ENCODE measurements at regions not wholly inside any gene's neighbourhood (a gene's known extent, or its start where the extent isn't known, plus 50 kb on each side); places are given as distances from the start of the nearest gene placed in this dataset.

DNA sequence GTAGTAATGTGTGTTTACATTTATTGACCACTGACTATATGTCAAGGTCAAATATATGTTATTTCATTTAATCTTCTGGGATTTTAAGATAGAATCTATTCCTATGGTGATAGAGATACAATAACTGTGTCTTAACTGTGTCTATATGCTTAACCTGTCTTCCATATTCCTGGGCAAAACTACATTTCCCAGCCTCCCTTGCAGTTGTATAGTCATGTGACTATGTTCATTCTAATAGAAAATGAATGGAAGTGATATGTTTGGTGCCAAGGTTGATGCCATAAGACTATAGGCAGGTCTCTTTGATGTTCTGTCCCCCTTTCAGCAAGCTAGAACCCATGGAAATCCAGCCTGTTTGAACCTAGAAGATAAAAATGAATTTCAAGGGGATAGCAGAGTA lies 258.8 kb upstream of the PDZRN3 start:
- Histone ChIP-seq H3K27ac (ENCODE audit: insufficient read depth in 1 of 2, low read depth in 1 of 2, low read length in 2 of 2, poor library complexity in 1 of 2, severe bottlenecking in 2 of 2) (no peak overlapping the region), H3K4me3 (ENCODE audit: control insufficient read depth in 1 of 7, extremely low read depth in 1 of 7, insufficient read depth in 4 of 7, low read depth in 2 of 7, low read length in 6 of 7) (no peak overlapping the region)

DNA sequence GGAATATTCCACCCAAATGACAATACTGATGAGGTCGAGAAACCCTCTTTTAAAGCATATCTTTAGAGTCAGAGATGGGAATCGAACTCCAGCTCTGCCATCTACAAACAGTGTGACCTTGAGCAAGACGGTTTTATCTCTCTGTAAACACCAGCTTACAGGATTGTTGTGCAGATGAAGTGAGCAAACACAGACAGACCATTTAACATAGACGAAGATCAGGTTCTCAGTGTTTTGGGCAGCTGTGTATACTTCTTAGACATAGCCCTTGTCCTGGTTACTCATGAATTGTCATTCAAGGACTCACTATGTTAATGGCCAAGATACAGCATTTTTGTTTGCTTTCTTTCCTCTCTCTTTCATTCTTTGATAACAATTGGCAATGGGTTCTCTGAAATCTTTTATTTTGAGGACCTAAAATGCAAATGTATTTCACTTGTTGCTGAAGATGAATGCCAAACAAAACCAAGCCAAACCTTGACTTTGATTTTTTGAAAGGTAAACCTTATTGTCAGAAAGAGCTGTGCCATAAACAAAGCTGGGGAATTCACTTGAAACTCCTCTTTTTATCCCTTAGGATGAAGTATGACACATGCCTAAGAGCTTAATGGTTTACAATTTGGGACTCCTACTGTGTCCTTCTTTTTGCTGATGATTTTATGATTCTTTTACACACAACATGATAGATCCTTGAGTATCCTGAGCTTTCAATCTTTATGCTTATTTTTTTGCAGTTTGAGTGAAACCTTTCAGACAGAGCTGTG lies 250.0 kb upstream of the PDZRN3 start:
- POLR2A ChIA-PET, result no interaction called here
- Histone ChIP-seq H3K27me3 (replicated peaks in 2 of 5; ENCODE audit: control insufficient read depth in 4 of 5, insufficient read depth in 5 of 5, low read length in 4 of 5) (no peaks in the 10 kb centered on the region), H3K27ac (ENCODE audit: insufficient read depth in 1 of 2, low read depth in 1 of 2, low read length in 2 of 2, poor library complexity in 1 of 2, severe bottlenecking in 2 of 2) (no peak overlapping the region), H3K9me3 (ENCODE audit: control extremely low read depth in 1 of 5, control insufficient read depth in 4 of 5, insufficient read depth in 2 of 5, low read depth in 1 of 5, low read length in 4 of 5) (peaks cover 0 to 1% (median 0%) of the 10 kb centered on the region in 5 experiments), H3K4me1 (ENCODE audit: control extremely low read depth in 1 of 4, control insufficient read depth in 4 of 4, insufficient read depth in 4 of 4, low read length in 3 of 4) (no peaks in the 10 kb centered on the region), H3K36me3 (ENCODE audit: control insufficient read depth in 4 of 4, insufficient read depth in 4 of 4, low read length in 3 of 4) (no peaks in the 10 kb centered on the region), H3K4me3 (ENCODE audit: control insufficient read depth in 1 of 7, extremely low read depth in 1 of 7, insufficient read depth in 4 of 7, low read depth in 2 of 7, low read length in 6 of 7) (no peak overlapping the region)
- no peak for DNase-seq
- CTCF ChIA-PET, result no interaction called here
- WGBS (ENCODE audit: insufficient coverage), result 81% methylated on average over 3 of the region's 4 CpGs

More for the DNA sequence above, 258.8 kb upstream of the PDZRN3 start:
- no peaks in the 10 kb centered on the region for H3K4me1 ChIP-seq (ENCODE audit: control extremely low read depth in 1 of 4, control insufficient read depth in 4 of 4, insufficient read depth in 4 of 4, low read length in 3 of 4)
- no peaks in the 10 kb centered on the region for H3K36me3 ChIP-seq (ENCODE audit: control insufficient read depth in 4 of 4, insufficient read depth in 4 of 4, low read length in 3 of 4)
- ChIA-PET POLR2A (interaction anchor here (0.6 kb wide), 1 partner anchor 226 kb away, joined by 5 read pairs; no protein-coding TSS in a partner anchor), CTCF (no interaction called here)
- no peak for DNase-seq
- H3K9me3 ChIP-seq (ENCODE audit: control extremely low read depth in 1 of 5, control insufficient read depth in 4 of 5, insufficient read depth in 2 of 5, low read depth in 1 of 5, low read length in 4 of 5), result peaks cover 0 to 1% (median 0%) of the 10 kb centered on the region in 5 experiments
- H3K27me3 ChIP-seq (replicated peaks in 2 of 5; ENCODE audit: control insufficient read depth in 4 of 5, insufficient read depth in 5 of 5, low read length in 4 of 5), result no peaks in the 10 kb centered on the region

DNA sequence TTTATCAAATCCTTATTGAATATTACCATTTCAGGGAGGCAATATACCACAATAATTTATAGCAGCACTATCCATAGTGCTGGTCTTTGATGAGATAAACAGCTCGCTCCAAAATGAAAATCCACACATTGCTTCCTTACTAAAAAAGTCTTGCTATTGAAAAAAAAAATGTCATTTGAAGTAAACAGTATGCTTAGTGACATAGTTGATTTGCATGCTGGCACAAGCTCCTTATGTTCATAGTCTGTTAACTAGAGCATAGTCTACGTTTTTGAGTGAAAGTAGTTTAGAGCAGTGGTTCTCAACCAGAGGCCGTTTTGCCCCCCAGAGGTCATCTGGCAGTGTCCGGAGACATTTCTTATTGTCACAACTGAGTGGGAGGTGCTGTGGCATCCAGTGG lies 249.4 kb upstream of the PDZRN3 start:
- no peak for DNase-seq
- H3K36me3 ChIP-seq (ENCODE audit: control insufficient read depth in 4 of 4, insufficient read depth in 4 of 4, low read length in 3 of 4), result no peaks in the 10 kb centered on the region
- CTCF ChIA-PET, result no interaction called here
- H3K9me3 ChIP-seq (ENCODE audit: control extremely low read depth in 1 of 5, control insufficient read depth in 4 of 5, insufficient read depth in 2 of 5, low read depth in 1 of 5, low read length in 4 of 5), result peaks cover 0 to 1% (median 0%) of the 10 kb centered on the region in 5 experiments
- no peak overlapping the region for H3K27ac ChIP-seq (ENCODE audit: insufficient read depth in 1 of 2, low read depth in 1 of 2, low read length in 2 of 2, poor library complexity in 1 of 2, severe bottlenecking in 2 of 2)
- no peaks in the 10 kb centered on the region for H3K27me3 ChIP-seq (replicated peaks in 2 of 5; ENCODE audit: control insufficient read depth in 4 of 5, insufficient read depth in 5 of 5, low read length in 4 of 5)
- H3K4me1 ChIP-seq (ENCODE audit: control extremely low read depth in 1 of 4, control insufficient read depth in 4 of 4, insufficient read depth in 4 of 4, low read length in 3 of 4), result no peaks in the 10 kb centered on the region
- POLR2A ChIA-PET, result no interaction called here
- H3K4me3 ChIP-seq (ENCODE audit: control insufficient read depth in 1 of 7, extremely low read depth in 1 of 7, insufficient read depth in 4 of 7, low read depth in 2 of 7, low read length in 6 of 7), result no peak overlapping the region
- WGBS (ENCODE audit: insufficient coverage), result 79% methylated on average over 3 of the region's 4 CpGs

DNA sequence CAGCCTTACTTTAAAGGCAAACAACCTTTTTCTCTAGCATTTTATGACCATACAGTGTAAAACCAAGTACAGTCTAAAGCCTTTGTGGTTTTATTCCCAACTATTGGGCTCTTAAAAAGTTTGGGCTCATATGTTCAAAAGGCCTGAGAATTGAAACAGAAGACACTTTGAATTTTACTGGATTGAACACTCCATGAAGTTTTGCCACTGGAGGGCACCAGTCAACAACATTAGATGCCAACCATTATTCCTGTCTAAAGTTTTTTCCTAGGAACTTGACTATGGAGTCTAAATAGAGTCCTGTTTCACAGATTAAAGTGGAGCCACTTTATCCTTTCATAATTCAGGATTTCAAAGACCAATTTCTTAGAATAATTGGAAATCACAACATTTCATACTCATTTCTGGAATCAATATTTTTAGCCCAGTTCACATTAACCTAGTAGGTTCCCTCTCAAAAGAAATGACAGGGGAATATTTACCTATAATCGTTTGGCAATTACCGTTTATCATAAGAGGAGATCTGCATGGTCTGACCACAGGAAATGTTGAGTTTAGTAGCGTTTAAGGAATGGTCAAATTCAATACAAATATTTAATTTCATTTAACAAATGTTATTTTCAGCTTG lies 244.1 kb upstream of the PDZRN3 start:
- Histone ChIP-seq H3K4me1 (ENCODE audit: control extremely low read depth in 1 of 4, control insufficient read depth in 4 of 4, insufficient read depth in 4 of 4, low read length in 3 of 4) (no peaks in the 10 kb centered on the region), H3K36me3 (ENCODE audit: control insufficient read depth in 4 of 4, insufficient read depth in 4 of 4, low read length in 3 of 4) (no peaks in the 10 kb centered on the region), H3K4me3 (ENCODE audit: control insufficient read depth in 1 of 7, extremely low read depth in 1 of 7, insufficient read depth in 4 of 7, low read depth in 2 of 7, low read length in 6 of 7) (no peak overlapping the region), H3K27ac (ENCODE audit: insufficient read depth in 1 of 2, low read depth in 1 of 2, low read length in 2 of 2, poor library complexity in 1 of 2, severe bottlenecking in 2 of 2) (no peak overlapping the region), H3K27me3 (replicated peaks in 2 of 5; ENCODE audit: control insufficient read depth in 4 of 5, insufficient read depth in 5 of 5, low read length in 4 of 5) (no peaks in the 10 kb centered on the region), H3K9me3 (ENCODE audit: control extremely low read depth in 1 of 5, control insufficient read depth in 4 of 5, insufficient read depth in 2 of 5, low read depth in 1 of 5, low read length in 4 of 5) (no peaks in the 10 kb centered on the region)
- ChIA-PET CTCF (interaction anchor here (1.4 kb wide), 1 partner anchor 10 kb away, joined by 4 read pairs; no protein-coding TSS in a partner anchor), POLR2A (no interaction called here)
- WGBS (ENCODE audit: insufficient coverage), result no CpG with 5 or more reads among the region's 3 CpGs
- DNase-seq, result no peak

DNA sequence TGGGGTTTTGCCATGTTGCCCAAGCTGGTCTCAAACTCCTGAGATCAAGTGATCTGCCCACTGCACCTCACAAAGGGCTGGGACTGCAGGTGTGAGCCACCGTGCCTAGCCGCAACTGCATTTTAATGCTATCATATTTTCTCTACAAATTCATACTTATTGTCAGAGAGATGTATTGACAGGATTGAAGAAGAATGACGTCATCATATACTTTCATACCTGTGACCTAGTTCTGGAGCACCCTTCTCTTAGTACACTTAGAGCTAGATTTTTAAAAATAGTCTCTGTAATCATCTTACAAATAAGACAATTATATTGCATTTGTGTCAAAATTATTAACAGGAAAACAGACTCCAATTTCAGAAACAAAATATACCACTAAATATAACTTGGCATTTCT lies 242.8 kb upstream of the PDZRN3 start:
- WGBS (ENCODE audit: insufficient coverage), result no CpG with 5 or more reads among the region's 3 CpGs
- H3K27me3 ChIP-seq (replicated peaks in 2 of 5; ENCODE audit: control insufficient read depth in 4 of 5, insufficient read depth in 5 of 5, low read length in 4 of 5), result no peaks in the 10 kb centered on the region
- H3K9me3 ChIP-seq (ENCODE audit: control extremely low read depth in 1 of 5, control insufficient read depth in 4 of 5, insufficient read depth in 2 of 5, low read depth in 1 of 5, low read length in 4 of 5), result no peaks in the 10 kb centered on the region
- DNase-seq, result no peak
- H3K27ac ChIP-seq (ENCODE audit: insufficient read depth in 1 of 2, low read depth in 1 of 2, low read length in 2 of 2, poor library complexity in 1 of 2, severe bottlenecking in 2 of 2), result no peak overlapping the region
- POLR2A ChIA-PET, result no interaction called here
- CTCF ChIA-PET, result interaction anchor here (1.4 kb wide), 1 partner anchor 11 kb away, joined by 4 read pairs; no protein-coding TSS in a partner anchor
- no peak overlapping the region for H3K4me3 ChIP-seq (ENCODE audit: control insufficient read depth in 1 of 7, extremely low read depth in 1 of 7, insufficient read depth in 4 of 7, low read depth in 2 of 7, low read length in 6 of 7)
- no peaks in the 10 kb centered on the region for H3K36me3 ChIP-seq (ENCODE audit: control insufficient read depth in 4 of 4, insufficient read depth in 4 of 4, low read length in 3 of 4)
- H3K4me1 ChIP-seq (ENCODE audit: control extremely low read depth in 1 of 4, control insufficient read depth in 4 of 4, insufficient read depth in 4 of 4, low read length in 3 of 4), result no peaks in the 10 kb centered on the region

DNA sequence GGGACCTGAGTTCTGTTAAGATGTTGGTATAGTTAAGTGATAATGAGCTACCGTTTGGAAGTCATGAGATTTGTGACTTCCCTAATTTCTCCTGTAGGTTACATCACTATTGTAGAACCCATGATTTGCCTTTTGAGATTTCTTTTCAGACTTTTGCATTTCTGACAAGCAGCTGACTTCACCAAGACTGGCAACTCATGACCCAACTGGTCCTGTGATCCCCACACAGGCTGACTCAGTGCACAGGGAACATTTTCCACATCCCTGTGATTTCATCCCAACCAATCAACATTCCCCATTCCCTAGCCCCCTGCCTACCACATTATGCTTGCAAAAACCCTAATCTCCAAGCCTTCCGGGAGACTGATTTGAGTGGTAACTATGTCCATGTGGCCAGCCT lies 242.1 kb upstream of the PDZRN3 start:
- ChIA-PET CTCF (no interaction called here), POLR2A (no interaction called here)
- no peaks in the 10 kb centered on the region for H3K36me3 ChIP-seq (ENCODE audit: control insufficient read depth in 4 of 4, insufficient read depth in 4 of 4, low read length in 3 of 4)
- H3K4me3 ChIP-seq (ENCODE audit: control insufficient read depth in 1 of 7, extremely low read depth in 1 of 7, insufficient read depth in 4 of 7, low read depth in 2 of 7, low read length in 6 of 7), result no peak overlapping the region
- DNase-seq, result no peak
- no peak overlapping the region for H3K27ac ChIP-seq (ENCODE audit: insufficient read depth in 1 of 2, low read depth in 1 of 2, low read length in 2 of 2, poor library complexity in 1 of 2, severe bottlenecking in 2 of 2)
- no peaks in the 10 kb centered on the region for H3K4me1 ChIP-seq (ENCODE audit: control extremely low read depth in 1 of 4, control insufficient read depth in 4 of 4, insufficient read depth in 4 of 4, low read length in 3 of 4)
- H3K9me3 ChIP-seq (ENCODE audit: control extremely low read depth in 1 of 5, control insufficient read depth in 4 of 5, insufficient read depth in 2 of 5, low read depth in 1 of 5, low read length in 4 of 5), result no peaks in the 10 kb centered on the region
- 100% methylated on average over 1 of the region's 2 CpGs for WGBS (ENCODE audit: insufficient coverage)
- H3K27me3 ChIP-seq (replicated peaks in 2 of 5; ENCODE audit: control insufficient read depth in 4 of 5, insufficient read depth in 5 of 5, low read length in 4 of 5), result no peaks in the 10 kb centered on the region

DNA sequence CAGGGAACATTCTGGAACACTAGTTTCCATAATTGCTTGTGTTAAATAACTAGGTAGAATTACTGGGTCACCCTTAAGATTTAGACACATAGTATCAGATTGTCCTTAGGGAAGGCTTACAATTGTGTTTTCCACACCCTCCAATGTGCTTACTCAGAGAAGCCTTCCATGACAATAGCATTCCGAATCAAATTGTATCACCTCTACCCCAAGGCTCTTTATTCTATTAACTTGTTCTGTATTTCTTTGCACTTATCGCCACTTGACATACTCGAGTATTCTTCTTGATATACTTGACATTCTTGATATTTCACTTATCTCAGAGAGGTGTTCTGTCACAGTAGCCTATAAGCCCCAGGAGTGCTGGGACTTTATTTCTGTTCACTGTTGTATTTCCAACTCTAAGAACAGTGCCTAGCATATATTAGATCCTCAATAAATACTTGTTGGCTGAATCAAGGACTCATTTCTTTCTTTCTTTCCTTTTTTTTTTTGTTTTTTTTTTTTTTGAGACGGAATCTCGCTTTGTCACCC lies 238.9 kb upstream of the PDZRN3 start:
- Histone ChIP-seq H3K4me3 (ENCODE audit: control insufficient read depth in 1 of 7, extremely low read depth in 1 of 7, insufficient read depth in 4 of 7, low read depth in 2 of 7, low read length in 6 of 7) (no peak overlapping the region), H3K36me3 (ENCODE audit: control insufficient read depth in 4 of 4, insufficient read depth in 4 of 4, low read length in 3 of 4) (no peaks in the 10 kb centered on the region), H3K27ac (ENCODE audit: insufficient read depth in 1 of 2, low read depth in 1 of 2, low read length in 2 of 2, poor library complexity in 1 of 2, severe bottlenecking in 2 of 2) (no peak overlapping the region), H3K9me3 (ENCODE audit: control extremely low read depth in 1 of 5, control insufficient read depth in 4 of 5, insufficient read depth in 2 of 5, low read depth in 1 of 5, low read length in 4 of 5) (no peaks in the 10 kb centered on the region), H3K27me3 (replicated peaks in 2 of 5; ENCODE audit: control insufficient read depth in 4 of 5, insufficient read depth in 5 of 5, low read length in 4 of 5) (no peaks in the 10 kb centered on the region), H3K4me1 (ENCODE audit: control extremely low read depth in 1 of 4, control insufficient read depth in 4 of 4, insufficient read depth in 4 of 4, low read length in 3 of 4) (no peaks in the 10 kb centered on the region)
- POLR2A ChIA-PET, result no interaction called here
- no peak for DNase-seq
- CTCF ChIA-PET, result no interaction called here
- WGBS (ENCODE audit: insufficient coverage), result 100% methylated on average over 3 of the region's 5 CpGs

Measured in common myeloid progenitor, CD34-positive (primary cell).